ENCODE measurements at regions not wholly inside any gene's neighbourhood (a gene's known extent, or its start where the extent isn't known, plus 50 kb on each side); places are given as distances from the start of the nearest gene placed in this dataset.

DNA sequence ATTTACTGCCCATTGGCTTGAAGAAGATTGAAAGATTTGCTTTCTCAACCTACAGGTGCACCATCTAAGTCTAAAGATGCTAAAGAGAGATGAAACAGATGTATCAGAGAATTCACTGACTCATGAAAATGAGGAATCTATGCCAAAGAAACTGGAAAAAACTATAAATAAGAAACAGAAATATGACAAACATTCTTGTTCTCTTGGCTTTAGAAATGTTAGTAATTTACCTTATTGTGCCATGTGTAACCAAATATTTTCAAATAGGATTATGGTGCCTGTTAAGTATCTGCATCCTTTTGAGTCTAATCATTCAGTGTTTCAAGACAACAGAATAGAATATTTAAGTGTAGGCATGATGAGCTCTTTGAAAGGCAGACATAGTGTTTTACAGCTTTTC lies 271.5 kb downstream of the MEX3B start:
- POLR2A ChIA-PET, result no interaction called here
- TF ChIP-seq, protein P1, sequence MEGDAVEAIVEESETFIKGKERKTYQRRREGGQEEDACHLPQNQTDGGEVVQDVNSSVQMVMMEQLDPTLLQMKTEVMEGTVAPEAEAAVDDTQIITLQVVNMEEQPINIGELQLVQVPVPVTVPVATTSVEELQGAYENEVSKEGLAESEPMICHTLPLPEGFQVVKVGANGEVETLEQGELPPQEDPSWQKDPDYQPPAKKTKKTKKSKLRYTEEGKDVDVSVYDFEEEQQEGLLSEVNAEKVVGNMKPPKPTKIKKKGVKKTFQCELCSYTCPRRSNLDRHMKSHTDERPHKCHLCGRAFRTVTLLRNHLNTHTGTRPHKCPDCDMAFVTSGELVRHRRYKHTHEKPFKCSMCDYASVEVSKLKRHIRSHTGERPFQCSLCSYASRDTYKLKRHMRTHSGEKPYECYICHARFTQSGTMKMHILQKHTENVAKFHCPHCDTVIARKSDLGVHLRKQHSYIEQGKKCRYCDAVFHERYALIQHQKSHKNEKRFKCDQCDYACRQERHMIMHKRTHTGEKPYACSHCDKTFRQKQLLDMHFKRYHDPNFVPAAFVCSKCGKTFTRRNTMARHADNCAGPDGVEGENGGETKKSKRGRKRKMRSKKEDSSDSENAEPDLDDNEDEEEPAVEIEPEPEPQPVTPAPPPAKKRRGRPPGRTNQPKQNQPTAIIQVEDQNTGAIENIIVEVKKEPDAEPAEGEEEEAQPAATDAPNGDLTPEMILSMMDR (IDR thresholded peaks at IDR 0.05; ENCODE audit: insufficient read depth, low read depth, low read length), result no peak
- no peaks in the 10 kb centered on the region for H3K36me3 ChIP-seq (ENCODE audit: control insufficient read depth, insufficient read depth, low read length)
- H3K27me3 ChIP-seq (ENCODE audit: control insufficient read depth, insufficient read depth, low read length), result no peaks in the 10 kb centered on the region
- no peak overlapping the region for H3K4me3 ChIP-seq (ENCODE audit: low read depth, low read length)
- CTCF ChIA-PET, result interaction anchor here (0.6 kb wide), 1 partner anchor 270 kb away, joined by 3 read pairs; no protein-coding TSS in a partner anchor
- no peak for DNase-seq (ENCODE audit: low read depth)

DNA sequence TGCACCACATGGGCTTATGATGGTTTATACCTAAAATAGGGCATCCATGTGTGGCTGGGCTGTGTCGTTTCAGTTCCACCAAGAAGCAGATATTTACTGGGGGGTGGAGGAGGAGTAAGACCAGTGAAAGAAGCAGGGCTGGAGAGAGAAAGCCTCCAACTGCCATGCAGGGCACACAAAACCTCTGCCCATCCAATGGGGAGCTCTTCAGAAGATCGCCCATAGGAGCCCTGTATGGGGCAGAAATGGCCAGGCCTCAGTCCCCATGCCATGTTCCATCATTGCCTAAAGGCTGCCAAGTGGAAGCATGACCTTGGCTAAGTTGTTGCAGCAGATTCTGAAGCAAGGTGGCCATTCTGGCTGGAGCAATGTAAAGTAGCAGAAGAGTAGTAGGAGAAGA lies 277.0 kb downstream of the MEX3B start:
- DNase-seq (ENCODE audit: low read depth), result no peak
- no peaks in the 10 kb centered on the region for H3K27me3 ChIP-seq (ENCODE audit: control insufficient read depth, insufficient read depth, low read length)
- H3K4me3 ChIP-seq (ENCODE audit: low read depth, low read length), result no peak overlapping the region
- no peaks in the 10 kb centered on the region for H3K36me3 ChIP-seq (ENCODE audit: control insufficient read depth, insufficient read depth, low read length)
- ChIA-PET CTCF (no interaction called here), POLR2A (no interaction called here)
- TF ChIP-seq, protein P1 (IDR thresholded peaks at IDR 0.05; ENCODE audit: insufficient read depth, low read depth, low read length), result no peak

DNA sequence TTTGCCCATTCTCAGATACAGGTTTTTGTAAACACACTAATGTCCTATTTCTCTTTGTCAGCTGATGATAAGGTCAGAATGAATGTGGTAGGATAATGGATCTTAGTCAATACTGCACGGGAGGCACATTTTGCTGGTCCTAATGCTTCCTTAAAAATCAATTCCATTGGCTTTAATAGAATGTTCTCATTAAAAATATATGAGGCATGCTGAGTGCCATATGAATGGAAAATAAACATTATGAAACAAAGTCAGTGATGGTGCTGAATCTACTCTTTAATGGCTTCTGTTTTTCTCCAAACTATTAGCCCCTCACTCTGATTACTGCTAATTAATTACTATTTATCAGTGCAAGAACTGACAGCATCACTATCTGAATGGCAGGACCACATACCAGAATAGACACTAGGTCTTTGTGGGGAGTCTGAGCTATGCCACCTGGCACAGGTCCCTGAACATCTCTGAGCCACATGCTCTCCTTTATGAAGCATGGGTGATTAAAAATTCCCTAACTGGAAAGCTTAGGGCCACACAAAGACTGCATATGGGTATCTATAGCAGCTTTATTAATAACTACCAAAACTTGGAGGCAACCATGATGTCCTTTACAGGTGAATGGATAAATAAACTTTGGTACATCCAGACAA lies 278.9 kb downstream of the MEX3B start:
- Histone ChIP-seq H3K36me3 (ENCODE audit: control insufficient read depth, insufficient read depth, low read length) (no peaks in the 10 kb centered on the region), H3K4me3 (ENCODE audit: low read depth, low read length) (no peak overlapping the region), H3K27me3 (ENCODE audit: control insufficient read depth, insufficient read depth, low read length) (no peaks in the 10 kb centered on the region)
- TF ChIP-seq, protein P1 (IDR thresholded peaks at IDR 0.05; ENCODE audit: insufficient read depth, low read depth, low read length), result no peak
- DNase-seq (ENCODE audit: low read depth), result no peak
- ChIA-PET POLR2A (interaction anchor here (0.5 kb wide), 1 partner anchor 400 kb away, joined by 3 read pairs; no protein-coding TSS in a partner anchor), CTCF (no interaction called here)

DNA sequence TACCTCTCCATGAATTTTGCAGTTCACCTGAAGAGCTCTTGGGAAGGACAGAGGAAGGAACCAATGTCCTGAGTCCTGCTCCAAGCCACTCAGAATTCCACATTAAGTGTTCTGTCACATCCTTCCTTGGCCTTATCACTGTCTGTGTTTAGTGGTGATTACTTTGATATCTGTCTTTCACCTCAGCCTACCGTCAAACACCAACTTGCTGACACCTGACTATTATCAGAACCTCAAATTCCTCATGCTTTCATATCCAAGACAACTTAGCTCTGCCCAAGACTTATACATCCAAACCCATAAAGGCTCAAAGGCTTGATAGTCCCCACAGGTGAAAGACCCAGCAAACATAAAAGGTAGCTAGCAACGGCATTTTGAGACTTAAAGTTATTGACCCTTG lies 280.0 kb downstream of the MEX3B start:
- POLR2A ChIA-PET, result no interaction called here
- no peak for DNase-seq (ENCODE audit: low read depth)
- CTCF ChIA-PET, result no interaction called here
- no peaks in the 10 kb centered on the region for H3K36me3 ChIP-seq (ENCODE audit: control insufficient read depth, insufficient read depth, low read length)
- no peak overlapping the region for H3K4me3 ChIP-seq (ENCODE audit: low read depth, low read length)
- TF ChIP-seq, protein P1 (IDR thresholded peaks at IDR 0.05; ENCODE audit: insufficient read depth, low read depth, low read length), result no peak
- H3K27me3 ChIP-seq (ENCODE audit: control insufficient read depth, insufficient read depth, low read length), result no peaks in the 10 kb centered on the region

DNA sequence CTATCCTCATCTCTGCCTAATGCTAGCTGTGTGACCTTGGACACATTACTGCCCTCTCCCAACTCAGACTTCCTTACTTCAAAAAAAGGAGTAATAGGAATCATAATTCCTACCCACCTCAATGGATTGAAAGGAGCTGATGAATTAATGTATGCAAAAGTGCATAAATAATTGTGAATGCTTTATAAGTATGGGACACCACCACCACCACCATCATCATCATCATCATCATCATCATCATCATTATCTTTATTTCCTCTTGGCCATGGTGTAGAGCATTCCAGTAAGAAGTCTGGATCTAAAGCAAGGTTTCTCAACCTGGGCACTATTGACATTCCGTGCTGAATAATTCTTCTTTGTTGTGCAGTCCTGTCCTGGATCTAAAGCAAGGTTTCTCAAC lies 282.5 kb downstream of the MEX3B start:
- Histone ChIP-seq H3K36me3 (ENCODE audit: control insufficient read depth, insufficient read depth, low read length) (no peaks in the 10 kb centered on the region), H3K4me3 (ENCODE audit: low read depth, low read length) (no peak overlapping the region), H3K27me3 (ENCODE audit: control insufficient read depth, insufficient read depth, low read length) (no peaks in the 10 kb centered on the region)
- DNase-seq (ENCODE audit: low read depth), result no peak
- TF ChIP-seq, protein P1 (IDR thresholded peaks at IDR 0.05; ENCODE audit: insufficient read depth, low read depth, low read length), result no peak
- POLR2A ChIA-PET, result no interaction called here
- CTCF ChIA-PET, result no interaction called here
